Natural killer cell (primary cell): ENCODE measurements at regions not wholly inside any gene's neighbourhood (a gene's known extent, or its start where the extent isn't known, plus 50 kb on each side); places are given as distances from the start of the nearest gene placed in this dataset.
"Not testable (repeated sequence)": the region's sequence is repeated elsewhere in the genome, so short reads cannot be mapped to it uniquely, and the experiment has no call there.

ENCODE experiments used
- ATAC-seq, 3 donors: fragments of 150-1000 bp in 2 of 3; fragments of 200-7000 bp in 1 of 3; cut with Tn5 transposase; 1 replicate in 1 of 3; 2 replicates in 2 of 3; pipeline ENCODE4 v1.10.0; 2021; ENCODE audit warnings: mild to moderate bottlenecking in 2 of 3, moderate library complexity in 2 of 3
- DNase-seq, 2 donors: peaks; one replicate each; pipeline versions ENCODE4 v3.0.0 to v3.0.0-alpha.2; 2013 to 2021; ENCODE audit warnings: mixed read lengths in 1 of 2
- H3K27ac ChIP-seq: one replicate; pipeline ENCODE4 v1.5.1; 2013; ENCODE audit warnings: mild to moderate bottlenecking, low read length
- H3K27me3 ChIP-seq: one replicate; pipeline ENCODE4 v1.6.1; 2013; ENCODE audit warnings: low read length; ENCODE audit not compliant: control insufficient read depth, insufficient read depth
- H3K36me3 ChIP-seq: one replicate; pipeline ENCODE4 v1.6.1; 2013; ENCODE audit warnings: low read length; ENCODE audit not compliant: control insufficient read depth, insufficient read depth
- H3K4me1 ChIP-seq: one replicate; pipeline ENCODE4 v1.6.1; 2013; ENCODE audit warnings: low read length; ENCODE audit not compliant: control insufficient read depth, insufficient read depth
- H3K4me3 ChIP-seq: one replicate; pipeline ENCODE4 v1.5.1; 2013; ENCODE audit warnings: low read length
- H3K9me3 ChIP-seq: one replicate; pipeline ENCODE4 v1.6.1; 2013; ENCODE audit warnings: low read length; ENCODE audit not compliant: control insufficient read depth, insufficient read depth
- H3K27ac Mint-ChIP-seq, 2 donors: one replicate each; pipeline ENCODE4 v1.8.0; 2022; ENCODE audit warnings: mild to moderate bottlenecking in 2 of 2, mixed read lengths in 2 of 2, moderate library complexity in 1 of 2
- H3K27me3 Mint-ChIP-seq, 2 donors: one replicate each; pipeline ENCODE4 v1.8.0; 2022; ENCODE audit warnings: low read depth in 2 of 2, mixed read lengths in 2 of 2
- H3K36me3 Mint-ChIP-seq: one replicate; pipeline ENCODE4 v1.8.0; 2022; ENCODE audit warnings: mixed read lengths
- H3K4me1 Mint-ChIP-seq, 2 donors: one replicate each; pipeline ENCODE4 v1.8.0; 2022; ENCODE audit warnings: mixed read lengths in 2 of 2
- H3K4me3 Mint-ChIP-seq: one replicate; pipeline ENCODE4 v1.8.0; 2022; ENCODE audit warnings: mild to moderate bottlenecking, moderate library complexity, mixed read lengths
- H3K9me3 Mint-ChIP-seq, 2 donors: one replicate each; pipeline ENCODE4 v1.8.0; 2022; ENCODE audit warnings: mixed read lengths in 2 of 2
- CTCF ChIP-seq: fragments of 200-600 bp; IDR thresholded peaks from one replicate; pipeline ENCODE4 v1.8.0; 2022; ENCODE audit warnings: antibody characterized with exemption
- WGBS: methylation state at CpG from one replicate; pipeline ENCODE4 v1.1.7; 2013; ENCODE audit warnings: missing lambda C conversion rate; ENCODE audit not compliant: insufficient coverage; 5-methylcytosine and 5-hydroxymethylcytosine counted together
- intact Hi-C: fragments of 100-400 bp; cut with micrococcal nuclease; formaldehyde crosslinking; loops from one replicate; pipeline ENCODE4 v1.14.2; 2022

- Histone ChIP-seq H3K4me1 (no peaks in the 10 kb centered on the region), H3K9me3 (no peaks in the 10 kb centered on the region), H3K4me3 (no peak overlapping the region), H3K27ac (no peak overlapping the region), H3K27me3 (no peaks in the 10 kb centered on the region), H3K36me3 (no peaks in the 10 kb centered on the region)
- peaks cover 0 to 5% of the 10 kb centered on the region in 2 donors for H3K4me1 Mint-ChIP-seq
- WGBS = 81% methylated on average over 2 of the region's 2 CpGs
- ATAC-seq (no peak), DNase-seq (no peak)
- peaks cover 0 to 5% of the 10 kb centered on the region in 2 donors for H3K9me3 Mint-ChIP-seq
- no peak overlapping the region for H3K4me3 Mint-ChIP-seq
- H3K27ac Mint-ChIP-seq = no peak overlapping the region
- no peak for TF ChIP-seq CTCF
- H3K27me3 Mint-ChIP-seq = no peaks in the 10 kb centered on the region
- intact Hi-C loops = no loop called here
- H3K36me3 Mint-ChIP-seq = peaks cover 8% of the 10 kb centered on the region
Observed at GRCh38 chr3:153553605-153553945, 391.5 kb downstream of the RAP2B start.

DNA sequence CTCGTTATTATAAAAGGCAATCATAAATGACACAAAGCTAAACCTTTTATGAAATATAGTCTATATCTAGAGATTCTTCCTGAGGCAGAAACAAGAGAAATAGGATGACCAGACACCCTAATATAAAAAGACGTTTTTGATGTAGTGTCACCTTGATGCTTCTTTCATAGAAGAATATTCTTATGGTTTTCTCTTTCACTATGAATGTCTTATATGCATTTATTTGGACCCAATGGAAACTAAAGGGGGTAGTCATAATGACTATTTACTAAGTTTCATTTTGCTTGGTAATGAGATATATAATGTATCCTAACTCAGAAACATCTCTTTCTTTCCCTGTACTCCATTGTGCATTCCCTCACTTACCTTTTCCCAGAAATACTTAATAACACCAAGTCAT, 393.9 kb downstream of the RAP2B start:
- ATAC-seq = no peak
- Histone ChIP-seq H3K27me3 (no peaks in the 10 kb centered on the region), H3K27ac (no peak overlapping the region), H3K4me1 (no peaks in the 10 kb centered on the region), H3K9me3 (no peaks in the 10 kb centered on the region), H3K4me3 (no peak overlapping the region), H3K36me3 (no peaks in the 10 kb centered on the region)
- peaks cover 22% of the 10 kb centered on the region for H3K36me3 Mint-ChIP-seq
- WGBS = no CpG with 5 or more reads among the region's 2 CpGs
- peaks cover 0 to 5% of the 10 kb centered on the region in 2 donors for H3K4me1 Mint-ChIP-seq
- TF ChIP-seq CTCF = no peak
- H3K4me3 Mint-ChIP-seq = no peak overlapping the region
- no peaks in the 10 kb centered on the region for H3K27me3 Mint-ChIP-seq
- no peak overlapping the region for H3K27ac Mint-ChIP-seq
- peaks cover 2 to 11% of the 10 kb centered on the region in 2 donors for H3K9me3 Mint-ChIP-seq
- intact Hi-C loops = no loop called here
- no peak for DNase-seq

GRCh38 chr3:153559366-153559765, 397.3 kb downstream of the RAP2B start:
- H3K4me1 Mint-ChIP-seq, H3K4me3 Mint-ChIP-seq, H3K36me3 ChIP-seq, H3K27me3 Mint-ChIP-seq, H3K4me1 ChIP-seq, intact Hi-C loops, H3K27me3 ChIP-seq, H3K27ac Mint-ChIP-seq, H3K27ac ChIP-seq, H3K9me3 ChIP-seq, ATAC-seq, DNase-seq, H3K4me3 ChIP-seq: not testable (repeated sequence)
- 83% methylated on average over 1 of the region's 1 CpG for WGBS
- H3K9me3 Mint-ChIP-seq = peaks cover 5 to 23% of the 10 kb centered on the region in 2 donors
- peaks cover 22% of the 10 kb centered on the region for H3K36me3 Mint-ChIP-seq

- Histone ChIP-seq H3K27ac (no peak overlapping the region), H3K9me3 (peaks cover 9% of the 10 kb centered on the region), H3K36me3 (no peaks in the 10 kb centered on the region), H3K4me1 (no peaks in the 10 kb centered on the region), H3K27me3 (no peaks in the 10 kb centered on the region), H3K4me3 (no peak overlapping the region)
- Mint-ChIP-seq H3K9me3 (peaks cover 3 to 14% of the 10 kb centered on the region in 2 donors), H3K36me3 (peaks cover 8% of the 10 kb centered on the region), H3K27me3 (peaks cover 3 to 25% of the 10 kb centered on the region in 2 donors), H3K27ac (no peak overlapping the region), H3K4me1 (no peaks in the 10 kb centered on the region), H3K4me3 (no peak overlapping the region)
- DNase-seq (no peak), ATAC-seq (no peak)
- intact Hi-C loops = no loop called here
- no CpG with 5 or more reads among the region's 1 CpG for WGBS
- no peak for TF ChIP-seq CTCF
Observed at GRCh38 chr3:153567011-153567410, 405.0 kb downstream of the RAP2B start.
